HG03139 (cell line): ENCODE measurements at regions not wholly inside any gene's neighbourhood (a gene's known extent, or its start where the extent isn't known, plus 50 kb on each side); places are given as distances from the start of the nearest gene placed in this dataset.
"Not testable (repeated sequence)": the region's sequence is repeated elsewhere in the genome, so short reads cannot be mapped to it uniquely, and the experiment has no call there.

Experiments
- ATAC-seq: cut with Tn5 transposase; IDR thresholded peaks from one replicate; pipeline ENCODE4 v1.9.1; 2021; ENCODE audit not compliant: unreplicated experiment

DNA sequence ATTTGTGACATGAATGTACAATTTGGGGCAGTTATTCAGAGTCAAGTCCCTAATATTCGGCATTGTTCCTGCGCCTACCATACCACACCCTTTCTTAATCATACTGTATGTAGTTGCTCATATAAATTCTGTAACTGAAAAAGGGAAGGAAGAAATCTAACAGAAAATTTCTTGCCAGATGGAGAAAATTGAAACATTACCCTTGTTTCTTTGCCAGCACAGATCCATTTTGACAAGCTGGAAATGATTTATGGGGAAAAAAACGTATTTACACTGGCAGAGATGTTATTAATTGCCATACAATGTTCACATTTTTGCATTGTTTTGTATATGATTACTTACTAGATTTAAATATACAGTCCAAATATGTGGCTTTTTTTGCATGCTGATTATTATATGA is 363.8 kb upstream of the PKN2 start:
- no peak for ATAC-seq

GRCh38 chr1:88321706-88322105 is 362.4 kb upstream of the PKN2 start:
- no peak for ATAC-seq

- ATAC-seq = no peak
Observed at GRCh38 chr1:88324899-88325298, 359.2 kb upstream of the PKN2 start.

DNA sequence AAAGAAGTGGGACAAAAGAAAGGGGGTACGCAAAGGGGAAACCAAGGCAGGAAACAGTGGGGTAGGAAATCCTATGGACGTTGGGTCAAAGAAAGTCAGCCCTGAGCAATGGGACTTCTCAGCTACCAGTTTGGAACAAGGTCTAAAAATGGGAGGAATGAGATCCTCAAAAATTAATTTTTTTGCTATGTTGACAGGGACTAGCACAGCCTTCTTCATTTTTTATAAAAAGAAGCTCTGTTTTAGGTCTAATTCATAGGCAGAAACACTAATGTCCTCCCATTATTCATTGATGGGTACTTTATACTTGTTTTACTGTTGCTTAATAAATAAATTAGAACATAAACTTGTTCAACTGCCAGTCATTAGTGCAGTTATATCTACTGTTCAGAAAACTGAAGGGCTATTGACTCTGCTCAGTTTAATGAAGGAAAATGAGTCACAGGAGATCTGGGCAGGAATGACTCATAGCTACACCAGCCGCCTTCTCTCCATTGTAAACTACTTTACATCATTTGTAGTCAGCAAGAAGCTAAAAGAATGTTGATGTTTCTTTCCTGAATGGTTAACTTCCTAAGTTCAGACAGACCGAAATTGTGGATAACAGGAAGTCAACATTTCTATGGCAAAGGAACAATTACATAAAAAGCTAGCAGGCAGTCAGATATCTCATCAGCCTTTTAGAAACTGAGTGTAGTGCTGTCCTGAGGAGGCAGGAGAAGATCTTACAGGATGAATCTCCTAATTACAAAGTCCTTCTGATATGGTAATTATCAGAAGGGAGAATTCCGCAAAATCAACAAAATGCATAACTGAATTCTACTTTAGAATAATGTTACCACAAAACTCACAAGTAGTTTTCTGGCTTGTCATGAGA is 356.4 kb upstream of the PKN2 start:
- no peak for ATAC-seq

GRCh38 chr1:88330201-88330600 is 353.9 kb upstream of the PKN2 start:
- no peak for ATAC-seq

DNA sequence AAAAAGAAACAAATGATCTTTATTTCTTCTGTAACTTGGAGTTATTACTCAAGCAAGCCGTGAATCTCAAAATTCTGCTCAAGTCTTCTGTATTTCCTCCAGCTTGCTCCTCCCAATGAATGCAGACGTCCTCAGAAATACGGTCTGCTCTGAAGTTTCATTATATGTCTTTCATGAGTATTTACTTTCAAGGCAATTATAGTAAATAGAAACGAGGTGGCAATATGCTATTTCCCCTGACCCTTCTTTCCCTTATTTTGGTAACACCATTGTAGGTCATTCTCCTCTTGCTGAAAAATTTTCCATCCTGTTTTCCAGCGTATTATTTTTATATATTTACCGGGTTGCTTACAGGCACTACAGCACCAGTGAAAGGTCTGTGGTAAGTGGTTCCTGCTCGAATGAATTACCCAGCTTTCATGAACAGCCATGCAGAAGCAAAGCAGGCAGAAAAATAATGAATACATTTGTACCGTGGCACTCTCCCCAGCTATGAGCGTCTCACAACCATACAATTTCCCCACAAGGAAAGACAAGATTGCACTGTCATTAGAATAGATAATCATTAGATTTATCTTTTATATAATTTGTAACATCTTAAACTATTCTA is 350.9 kb upstream of the PKN2 start:
- no peak for ATAC-seq

DNA sequence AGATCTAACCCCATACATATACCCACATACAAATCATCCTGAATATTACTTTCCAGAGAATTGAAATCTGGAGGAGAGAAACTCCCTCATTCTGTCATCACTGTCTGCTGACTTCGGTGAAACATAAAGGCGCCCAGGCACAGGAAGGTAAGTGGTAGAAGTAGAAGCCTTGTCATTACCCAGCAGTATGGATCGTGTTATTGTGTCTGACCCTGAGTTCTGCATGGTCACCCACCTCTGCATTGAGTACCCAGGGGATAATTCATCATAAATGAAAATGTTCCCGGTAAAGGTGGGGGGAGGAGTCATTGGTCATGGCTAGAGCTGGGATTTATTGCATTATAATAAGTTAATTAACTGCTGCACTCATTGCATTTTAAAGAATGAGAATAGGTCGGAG is 342.6 kb upstream of the PKN2 start:
- ATAC-seq = no peak

GRCh38 chr1:88342081-88342480 is 342.0 kb upstream of the PKN2 start:
- not testable (repeated sequence) for ATAC-seq

- no peak for ATAC-seq
Observed at GRCh38 chr1:88350648-88351047, 333.4 kb upstream of the PKN2 start.

DNA sequence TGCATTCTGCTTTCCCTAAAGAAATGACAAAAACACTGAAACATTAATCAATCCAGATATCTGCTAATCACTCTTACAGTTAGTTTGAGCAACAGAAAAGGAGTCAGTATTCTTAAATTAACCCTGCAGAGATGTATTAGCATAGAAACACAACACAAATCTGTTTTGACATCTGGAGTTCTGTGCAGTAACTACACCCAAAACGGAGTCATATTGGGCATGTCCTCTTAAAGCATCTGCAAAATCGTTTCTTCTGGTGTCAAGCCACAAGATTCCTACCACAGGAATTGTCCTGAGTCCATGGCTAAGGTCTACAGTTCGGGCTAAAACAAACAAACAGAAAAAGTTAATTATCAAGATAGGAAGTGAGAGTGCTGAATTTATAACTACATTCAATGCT is 332.1 kb upstream of the PKN2 start:
- no peak for ATAC-seq

GRCh38 chr1:88354256-88354655 is 329.8 kb upstream of the PKN2 start:
- ATAC-seq = no peak

DNA sequence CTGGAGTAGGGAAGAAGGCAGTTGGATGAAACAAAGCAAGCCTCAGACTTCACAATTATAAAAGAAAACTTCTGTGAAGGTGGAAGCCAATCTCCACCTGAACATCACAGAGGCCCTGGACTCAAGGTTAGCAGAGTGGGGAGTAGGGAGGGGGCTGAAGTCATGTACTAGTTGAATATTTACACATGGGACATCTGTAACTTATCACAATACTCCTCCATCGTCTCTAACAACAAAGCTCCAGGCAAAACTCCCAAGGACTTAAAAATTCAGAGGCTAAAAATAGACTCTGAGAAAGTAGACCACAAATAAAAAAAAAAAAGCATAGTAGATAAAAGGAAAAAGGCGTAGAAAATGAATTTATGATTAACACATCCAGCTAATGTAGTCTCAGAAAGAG is 326.3 kb upstream of the PKN2 start:
- ATAC-seq = no peak

GRCh38 chr1:88371436-88372023 is 312.5 kb upstream of the PKN2 start:
- no peak for ATAC-seq

- no peak for ATAC-seq
Observed at GRCh38 chr1:88375977-88376376, 308.1 kb upstream of the PKN2 start.

DNA sequence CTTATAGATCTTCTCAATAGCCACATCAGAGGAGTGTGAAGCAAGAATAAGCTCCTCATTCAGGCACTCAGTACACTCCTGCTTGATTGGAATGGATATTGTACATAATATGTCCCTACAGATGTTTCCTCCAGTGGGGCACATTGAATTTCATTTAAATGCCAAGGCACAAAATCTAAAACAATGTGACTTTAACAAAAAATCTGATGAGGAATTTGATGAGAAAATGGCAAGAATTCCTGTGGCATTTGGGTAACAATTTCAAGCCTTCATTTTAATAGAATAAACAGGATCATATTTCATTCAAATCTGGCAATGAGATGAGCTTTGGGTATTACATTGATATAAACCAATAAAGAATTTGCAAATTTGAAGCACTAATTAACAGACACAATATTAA is 307.7 kb upstream of the PKN2 start:
- no peak for ATAC-seq

- no peak for ATAC-seq
Observed at GRCh38 chr1:88378560-88378959, 305.5 kb upstream of the PKN2 start.

DNA sequence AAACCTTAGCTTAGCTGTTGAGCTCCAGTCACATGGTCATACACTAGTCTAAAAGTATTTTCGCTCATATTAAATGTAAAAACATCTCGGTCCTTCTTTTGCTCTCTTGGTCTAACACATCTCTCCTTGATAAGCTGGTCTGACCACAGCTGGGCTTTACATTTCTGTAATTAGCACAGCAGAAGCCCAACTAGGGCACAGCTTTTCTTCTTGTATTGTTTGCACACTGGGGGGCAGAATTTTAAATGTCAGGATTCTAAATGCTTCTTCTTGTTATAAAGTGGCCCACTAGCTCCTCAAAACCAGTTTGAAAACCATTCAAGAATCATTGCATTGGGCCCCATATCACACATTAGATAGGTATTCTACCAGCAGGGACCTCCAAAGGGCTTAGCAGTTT is 289.1 kb upstream of the PKN2 start:
- no peak for ATAC-seq

- no peak for ATAC-seq
Observed at GRCh38 chr1:88398338-88398737, 285.7 kb upstream of the PKN2 start.

DNA sequence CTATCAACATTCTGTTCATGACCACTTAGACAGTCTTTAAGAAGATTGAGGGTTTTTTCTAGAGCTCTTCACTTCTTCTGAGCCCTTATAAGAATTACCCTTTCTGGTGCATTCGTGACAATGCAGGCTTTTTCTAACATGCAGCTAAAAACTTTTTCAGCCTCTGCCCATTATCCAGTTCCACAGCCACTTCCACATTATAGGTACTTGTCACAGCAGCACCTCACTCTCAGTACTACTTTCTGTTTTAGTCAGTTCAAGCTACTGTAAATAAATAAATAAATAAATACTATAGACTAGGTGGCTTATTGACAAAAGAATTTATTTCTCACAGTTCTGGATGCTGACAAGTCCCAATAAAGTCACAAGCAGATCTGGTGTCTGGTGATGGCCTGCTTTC is 284.4 kb upstream of the PKN2 start:
- ATAC-seq = peak; percentile 51

- peak; percentile 77 for ATAC-seq
Observed at GRCh38 chr1:88401313-88401712, 282.8 kb upstream of the PKN2 start.

DNA sequence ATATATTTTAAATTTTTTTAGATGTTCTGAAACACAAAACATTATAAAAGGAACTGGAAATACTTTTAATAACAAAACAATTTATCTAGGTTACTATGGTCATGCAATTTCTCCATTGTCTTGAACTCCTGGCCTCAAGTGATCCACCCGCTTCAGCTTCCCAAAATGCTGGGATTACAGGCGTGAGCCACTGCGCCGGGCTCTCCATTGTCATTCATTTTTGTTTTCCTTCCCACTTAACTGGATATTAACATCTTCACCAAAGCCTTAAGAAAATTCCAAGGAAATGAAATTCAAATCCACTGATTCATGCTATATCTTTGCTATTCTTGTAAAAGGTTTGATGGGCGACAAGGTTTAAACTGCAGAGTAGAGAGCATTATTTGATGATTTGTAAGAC is 279.5 kb upstream of the PKN2 start:
- ATAC-seq = no peak

DNA sequence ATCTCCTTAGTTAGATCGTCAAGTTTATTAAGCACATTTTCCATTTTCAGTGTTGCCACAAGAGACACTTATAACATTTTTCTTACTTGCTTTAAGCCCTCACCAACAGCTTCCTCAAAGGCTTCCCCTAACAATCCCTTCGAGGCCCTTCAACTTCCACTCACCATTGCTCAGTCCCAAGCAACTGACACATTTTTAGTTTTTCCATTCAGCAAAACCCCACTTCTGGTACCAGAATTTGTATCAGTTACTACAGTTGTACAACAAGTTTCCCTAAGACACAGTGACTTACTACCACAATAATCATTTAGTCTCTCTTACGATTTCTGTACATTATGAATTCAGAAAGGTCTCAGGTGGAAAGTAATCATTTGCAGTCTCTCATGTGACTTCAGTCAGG is 276.8 kb upstream of the PKN2 start:
- no peak for ATAC-seq
